HCT116 (cell line): ENCODE measurements at regions not wholly inside any gene's neighbourhood (a gene's known extent, or its start where the extent isn't known, plus 50 kb on each side); places are given as distances from the start of the nearest gene placed in this dataset.

ENCODE experiments used
- CTCF ChIP-seq, 3 experiments: fragments of 200-600 bp in 1 of 3; sonication (generic) in 1 of 3; IDR thresholded peaks in 2 of 3; conservative IDR thresholded peaks in 1 of 3; 2 replicates each; pipeline ENCODE4 v1.5.1; 2012 to 2017; ENCODE audit warnings: low read depth in 2 of 3, low read length in 2 of 3, antibody characterized with exemption in 1 of 3, borderline replicate concordance in 1 of 3, control low read depth in 1 of 3, mild to moderate bottlenecking in 1 of 3, mixed read lengths in 1 of 3, mixed run types in 1 of 3, moderate library complexity in 1 of 3; ENCODE audit not compliant: insufficient read depth in 1 of 3
- EZH2 ChIP-seq: fragments of 200-600 bp; sonication (generic); IDR thresholded peaks from 2 replicates; pipeline ENCODE4 v1.6.1; 2017; ENCODE audit warnings: antibody characterized with exemption, mixed run types
- POLR2A ChIP-seq: IDR thresholded peaks from 2 replicates; pipeline ENCODE4 v1.7.0; 2011; ENCODE audit warnings: borderline replicate concordance; ENCODE audit not compliant: insufficient read depth, insufficient read length; ENCODE audit errors: extremely low read depth
- POLR2AphosphoS5 ChIP-seq: IDR thresholded peaks from 2 replicates; pipeline ENCODE4 v1.6.1; 2011; ENCODE audit warnings: mild to moderate bottlenecking, low read depth, low read length, moderate library complexity
- RAD21 ChIP-seq: IDR thresholded peaks from 2 replicates; pipeline ENCODE4 v1.6.1; 2012; ENCODE audit warnings: low read depth, mild to moderate bottlenecking
- REST ChIP-seq: IDR thresholded peaks from 2 replicates; pipeline ENCODE4 v1.6.1; 2012; ENCODE audit warnings: low read depth
- SRF ChIP-seq: IDR thresholded peaks from 2 replicates; pipeline ENCODE4 v1.6.1; 2012; ENCODE audit warnings: low read depth
- YY1 ChIP-seq: IDR thresholded peaks from 2 replicates; pipeline ENCODE4 v1.6.1; 2011; ENCODE audit warnings: low read length, low read depth, moderate library complexity, mild to moderate bottlenecking; ENCODE audit not compliant: insufficient replicate concordance; ENCODE audit errors: extremely low read depth
- ZFX ChIP-seq: fragments of 450-650 bp; IDR thresholded peaks from 2 replicates; pipeline ENCODE4 v1.6.1; 2017

DNA sequence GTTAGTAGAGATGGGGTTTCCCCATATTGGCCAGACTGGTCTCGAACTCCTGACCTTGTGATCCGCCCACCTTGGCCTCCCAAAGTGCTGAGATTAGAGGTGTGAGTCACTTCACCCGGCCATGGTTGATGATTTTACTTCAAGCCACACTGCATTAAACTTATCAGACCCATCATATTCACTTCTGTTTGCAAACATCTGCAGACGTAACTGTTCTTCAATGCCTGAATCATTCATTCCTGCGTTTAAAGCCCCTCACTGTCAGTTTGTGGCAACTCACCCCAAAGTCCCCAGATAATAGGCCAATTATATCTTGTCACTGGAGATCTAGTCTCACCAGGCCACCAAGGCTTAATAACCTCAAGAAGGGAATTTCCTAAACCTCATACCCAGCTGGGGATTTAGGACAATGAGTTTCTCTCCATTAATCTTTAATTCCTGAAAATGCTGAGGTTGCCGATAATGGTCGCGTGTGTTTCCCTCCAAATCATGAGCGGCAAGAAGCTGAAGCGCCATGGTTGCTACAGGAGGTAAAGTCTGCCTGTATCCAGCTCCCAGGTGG lies 229.6 kb downstream of the LY86 start:
- TF ChIP-seq EZH2 (no peak), CTCF (IDR thresholded peaks at IDR 0.05 in 2 of 3, conservative IDR thresholded peaks at IDR 0.05 in 1 of 3; ENCODE audit: borderline replicate concordance in 1 of 3, insufficient read depth in 1 of 3, low read depth in 2 of 3, low read length in 2 of 3) (no peak), RAD21 (no peak), POLR2AphosphoS5 (no peak), SRF (no peak), REST (no peak), ZFX (no peak), POLR2A (no peak), YY1 (no peak)
